IMR-90 (cell line): ENCODE measurements at regions not wholly inside any gene's neighbourhood (a gene's known extent, or its start where the extent isn't known, plus 50 kb on each side); places are given as distances from the start of the nearest gene placed in this dataset.

ENCODE experiments used
- BHLHE40 ChIP-seq: fragments of 150-350 bp; IDR thresholded peaks from 2 replicates; pipeline ENCODE4 v1.6.1; 2016; ENCODE audit warnings: mild to moderate bottlenecking, low read depth, low read length
- CEBPB ChIP-seq: IDR thresholded peaks from 2 replicates; pipeline ENCODE4 v1.6.1; 2012; ENCODE audit warnings: low read depth, low read length, improper control_type of control experiment
- FOS ChIP-seq: fragments of 150-350 bp; IDR thresholded peaks from 2 replicates; pipeline ENCODE4 v1.6.1; 2016; ENCODE audit warnings: low read depth, low read length
- MAZ ChIP-seq: IDR thresholded peaks from 2 replicates; pipeline ENCODE4 v1.6.1; 2012; ENCODE audit warnings: low read depth, mild to moderate bottlenecking, low read length, improper control_type of control experiment, moderate library complexity, borderline replicate concordance
- MXI1 ChIP-seq: IDR thresholded peaks from 2 replicates; pipeline ENCODE4 v1.6.1; 2012; ENCODE audit warnings: low read depth, mild to moderate bottlenecking, low read length, moderate library complexity, borderline replicate concordance
- POLR2A ChIP-seq: IDR thresholded peaks from 2 replicates; pipeline ENCODE4 v1.6.1; 2012; ENCODE audit warnings: mild to moderate bottlenecking, low read depth, low read length
- RAD21 ChIP-seq: IDR thresholded peaks from 2 replicates; pipeline ENCODE4 v1.6.1; 2012; ENCODE audit warnings: low read length, improper control_type of control experiment
- RCOR1 ChIP-seq: IDR thresholded peaks from 2 replicates; pipeline ENCODE4 v1.6.1; 2012; ENCODE audit warnings: mild to moderate bottlenecking, low read length, improper control_type of control experiment; ENCODE audit not compliant: insufficient replicate concordance
- RFX5 ChIP-seq: IDR thresholded peaks from 2 replicates; pipeline ENCODE4 v1.8.0; 2012; ENCODE audit warnings: low read depth, mild to moderate bottlenecking, low read length, moderate library complexity
- SMC3 ChIP-seq: fragments of 150-350 bp; IDR thresholded peaks from 2 replicates; pipeline ENCODE4 v1.6.1; 2016; ENCODE audit warnings: low read depth, mild to moderate bottlenecking, antibody characterized with exemption, low read length, moderate library complexity
- TF ChIP-seq, protein P1 (sequence below): conservative IDR thresholded peaks from 2 replicates; pipeline ENCODE4 v1.5.1; 2012; ENCODE audit warnings: mild to moderate bottlenecking, low read depth, low read length, improper control_type of control experiment
- TF ChIP-seq, protein P2 (sequence below): fragments of 150-350 bp; IDR thresholded peaks from 2 replicates; pipeline ENCODE4 v1.6.1; 2017; ENCODE audit warnings: mild to moderate bottlenecking, antibody characterized with exemption, low read length, low read depth
- TF ChIP-seq, protein P3 (sequence below): fragments of 150-350 bp; IDR thresholded peaks from 2 replicates; pipeline ENCODE4 v1.6.1; 2016; ENCODE audit warnings: low read depth, mild to moderate bottlenecking, low read length, moderate library complexity, borderline replicate concordance

DNA sequence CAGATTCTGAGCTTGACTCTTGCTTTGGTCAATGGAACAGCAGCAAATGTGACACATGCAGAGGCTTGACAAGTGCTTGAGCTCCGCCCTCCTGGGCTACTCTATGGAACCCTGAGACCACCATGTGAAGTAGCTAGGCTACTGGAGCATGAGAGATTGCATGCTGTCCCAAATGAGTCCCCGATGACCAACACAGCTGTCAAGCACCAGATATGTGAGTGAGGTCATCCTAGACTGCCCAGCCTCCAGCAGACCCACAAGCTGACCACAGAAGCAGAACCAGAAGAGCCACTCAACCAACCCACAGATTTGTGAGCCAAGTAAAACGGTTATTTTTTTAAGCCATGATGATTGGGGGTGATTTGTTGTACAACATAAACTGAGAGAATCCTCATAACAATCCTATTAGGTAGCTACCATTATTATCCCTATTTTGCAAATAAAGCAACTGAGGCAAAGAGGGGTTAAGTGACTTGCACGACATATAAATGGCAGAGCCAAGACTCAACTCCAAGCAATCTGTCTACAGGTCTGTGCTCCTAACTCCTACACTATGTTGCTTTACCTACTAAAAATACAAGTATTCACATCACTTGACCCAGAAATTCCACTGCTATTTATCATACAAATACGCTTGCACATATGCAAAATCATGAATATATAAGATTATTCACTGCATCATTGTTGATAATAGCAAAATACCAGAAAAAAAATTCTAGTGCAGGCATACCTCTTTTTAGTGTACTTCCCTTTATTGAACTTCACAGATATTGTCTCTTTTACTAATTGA is 136.2 kb downstream of the NDUFA12 start:
- TF ChIP-seq POLR2A (no peak), SMC3 (no peak), MXI1 (no peak), RAD21 (no peak), RFX5 (no peak), MAZ (no peak), FOS (no peak), RCOR1 (no peak), CEBPB (no peak), BHLHE40 (no peak)
- TF ChIP-seq, protein P1, sequence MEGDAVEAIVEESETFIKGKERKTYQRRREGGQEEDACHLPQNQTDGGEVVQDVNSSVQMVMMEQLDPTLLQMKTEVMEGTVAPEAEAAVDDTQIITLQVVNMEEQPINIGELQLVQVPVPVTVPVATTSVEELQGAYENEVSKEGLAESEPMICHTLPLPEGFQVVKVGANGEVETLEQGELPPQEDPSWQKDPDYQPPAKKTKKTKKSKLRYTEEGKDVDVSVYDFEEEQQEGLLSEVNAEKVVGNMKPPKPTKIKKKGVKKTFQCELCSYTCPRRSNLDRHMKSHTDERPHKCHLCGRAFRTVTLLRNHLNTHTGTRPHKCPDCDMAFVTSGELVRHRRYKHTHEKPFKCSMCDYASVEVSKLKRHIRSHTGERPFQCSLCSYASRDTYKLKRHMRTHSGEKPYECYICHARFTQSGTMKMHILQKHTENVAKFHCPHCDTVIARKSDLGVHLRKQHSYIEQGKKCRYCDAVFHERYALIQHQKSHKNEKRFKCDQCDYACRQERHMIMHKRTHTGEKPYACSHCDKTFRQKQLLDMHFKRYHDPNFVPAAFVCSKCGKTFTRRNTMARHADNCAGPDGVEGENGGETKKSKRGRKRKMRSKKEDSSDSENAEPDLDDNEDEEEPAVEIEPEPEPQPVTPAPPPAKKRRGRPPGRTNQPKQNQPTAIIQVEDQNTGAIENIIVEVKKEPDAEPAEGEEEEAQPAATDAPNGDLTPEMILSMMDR, result no peak
- TF ChIP-seq, protein P2, sequence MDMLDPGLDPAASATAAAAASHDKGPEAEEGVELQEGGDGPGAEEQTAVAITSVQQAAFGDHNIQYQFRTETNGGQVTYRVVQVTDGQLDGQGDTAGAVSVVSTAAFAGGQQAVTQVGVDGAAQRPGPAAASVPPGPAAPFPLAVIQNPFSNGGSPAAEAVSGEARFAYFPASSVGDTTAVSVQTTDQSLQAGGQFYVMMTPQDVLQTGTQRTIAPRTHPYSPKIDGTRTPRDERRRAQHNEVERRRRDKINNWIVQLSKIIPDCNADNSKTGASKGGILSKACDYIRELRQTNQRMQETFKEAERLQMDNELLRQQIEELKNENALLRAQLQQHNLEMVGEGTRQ, result no peak
- TF ChIP-seq, protein P3, sequence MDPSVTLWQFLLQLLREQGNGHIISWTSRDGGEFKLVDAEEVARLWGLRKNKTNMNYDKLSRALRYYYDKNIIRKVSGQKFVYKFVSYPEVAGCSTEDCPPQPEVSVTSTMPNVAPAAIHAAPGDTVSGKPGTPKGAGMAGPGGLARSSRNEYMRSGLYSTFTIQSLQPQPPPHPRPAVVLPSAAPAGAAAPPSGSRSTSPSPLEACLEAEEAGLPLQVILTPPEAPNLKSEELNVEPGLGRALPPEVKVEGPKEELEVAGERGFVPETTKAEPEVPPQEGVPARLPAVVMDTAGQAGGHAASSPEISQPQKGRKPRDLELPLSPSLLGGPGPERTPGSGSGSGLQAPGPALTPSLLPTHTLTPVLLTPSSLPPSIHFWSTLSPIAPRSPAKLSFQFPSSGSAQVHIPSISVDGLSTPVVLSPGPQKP, result no peak
